K562 (cell line): ENCODE measurements at regions not wholly inside any gene's neighbourhood (a gene's known extent, or its start where the extent isn't known, plus 50 kb on each side); places are given as distances from the start of the nearest gene placed in this dataset.

ENCODE experiments used
- ATAC-seq: fragments of 200-7000 bp; cut with Tn5 transposase; 3 replicates; pipeline ENCODE4 v1.9.1; 2020; ENCODE audit warnings: moderate library complexity
- BruUV-seq: library from RNA; stranded (reverse); fragments of 400-500 nt; replicated peaks from 2 replicates; lab custom pipeline; 2021; lab: Mats Ljungman, UMichigan
- CTCF ChIA-PET: fragments of 300-600 bp; formaldehyde crosslinking; extraction: SDS; loops from one replicate; lab custom pipeline; 2021; ENCODE audit warnings: low intra/inter-chr PET ratio; lab: Yijun Ruan, JAX
- POLR2A ChIA-PET: fragments of 300-600, 350-650 bp; sonication (Branson Sonifier 250); formaldehyde crosslinking; extraction: SDS; loops from one replicate; lab custom pipeline; 2021; ENCODE audit warnings: antibody characterized with exemption, inconsistent platforms; lab: Yijun Ruan, JAX
- DNase-seq, 4 experiments: peaks; one replicate each; pipeline versions ENCODE4 v3.0.0 to v3.0.0-alpha.2; 2011 to 2018; ENCODE audit warnings: low spot score in 3 of 4, mixed read lengths in 3 of 4; ENCODE audit errors: extremely low read depth in 1 of 4
- FAIRE-seq: peaks from 2 replicates; lab custom pipeline; 2011; peaks lifted over from hg19 to GRCh38; lab: Jason Lieb, UNC
- H2AFZ ChIP-seq: 2 replicates; pipeline ENCODE4 v1.6.0; 2011; ENCODE audit warnings: low read depth, low read length, control low read depth, inconsistent platforms
- H3K27ac ChIP-seq: fragments of 200-600 bp; 3 replicates; pipeline ENCODE4 v1.8.0; 2011; ENCODE audit warnings: low read depth, mild to moderate bottlenecking, control low read depth, inconsistent platforms, low read length, moderate library complexity, mixed read lengths; ENCODE audit errors: extremely low read depth
- H3K27me3 ChIP-seq, 2 experiments: fragments of 300-600 bp in 1 of 2; 2 replicates in 1 of 2; 3 replicates in 1 of 2; pipeline versions ENCODE4 v1.6.0 to v1.8.0; 2011; ENCODE audit warnings: inconsistent platforms in 2 of 2, low read length in 2 of 2, mild to moderate bottlenecking in 1 of 2, mixed read lengths in 1 of 2, moderate library complexity in 1 of 2; ENCODE audit not compliant: control insufficient read depth in 2 of 2, insufficient read depth in 2 of 2
- H3K36me3 ChIP-seq: fragments of 300-600 bp; 3 replicates; pipeline ENCODE4 v1.8.0; 2011; ENCODE audit warnings: mild to moderate bottlenecking, low read length, inconsistent platforms; ENCODE audit not compliant: control insufficient read depth, insufficient read depth
- H3K4me1 ChIP-seq, 2 experiments: fragments of 200-600 bp in 1 of 2; replicated peaks in 1 of 2; 2 replicates in 1 of 2; 3 replicates in 1 of 2; pipeline versions ENCODE4 v1.5.1 to v1.8.0; 2011; ENCODE audit warnings: inconsistent platforms in 2 of 2, low read length in 2 of 2, mild to moderate bottlenecking in 1 of 2, mixed read lengths in 1 of 2, moderate library complexity in 1 of 2; ENCODE audit not compliant: control insufficient read depth in 2 of 2, insufficient read depth in 2 of 2
- H3K4me2 ChIP-seq: 2 replicates; pipeline ENCODE4 v1.6.1; 2011; ENCODE audit warnings: low read length, control low read depth, inconsistent platforms, mixed read lengths; ENCODE audit not compliant: insufficient read depth
- H3K4me3 ChIP-seq: fragments of 200-600 bp; sonication (generic), shearing (Covaris generic); 2 replicates; pipeline ENCODE4 v1.5.1; 2016; ENCODE audit warnings: control low read depth, inconsistent platforms
- H3K79me2 ChIP-seq: fragments of 200-600 bp; 3 replicates; pipeline ENCODE4 v1.8.0; 2011; ENCODE audit warnings: low read length, inconsistent platforms; ENCODE audit not compliant: control insufficient read depth, insufficient read depth
- H3K9ac ChIP-seq, 2 experiments: 2 replicates each; pipeline versions ENCODE4 v1.6.0 to v1.6.1; 2011; ENCODE audit warnings: low read depth in 2 of 2, low read length in 2 of 2, control low read depth in 1 of 2, inconsistent platforms in 1 of 2, mild to moderate bottlenecking in 1 of 2, mixed read lengths in 1 of 2; ENCODE audit not compliant: insufficient read depth in 1 of 2
- H3K9me1 ChIP-seq: one replicate; pipeline ENCODE4 v1.6.0; 2011; ENCODE audit warnings: inconsistent platforms, mild to moderate bottlenecking, low read length, moderate library complexity; ENCODE audit not compliant: control insufficient read depth, insufficient read depth
- H3K9me3 ChIP-seq: replicated peaks from 2 replicates; pipeline ENCODE4 v1.5.1; 2011; ENCODE audit warnings: low read depth, low read length, inconsistent platforms; ENCODE audit not compliant: control insufficient read depth, insufficient read depth
- H4K20me1 ChIP-seq: replicated peaks from 2 replicates; pipeline ENCODE4 v1.6.1; 2011; ENCODE audit warnings: low read length, inconsistent platforms, mixed read lengths; ENCODE audit not compliant: control insufficient read depth, insufficient read depth
- CBFA2T3 ChIP-seq: fragments of 450-650 bp; IDR thresholded peaks from 2 replicates; pipeline ENCODE4 v1.6.1; 2017
- CBX3 ChIP-seq, 2 experiments: IDR thresholded peaks; 1 replicate in 1 of 2; 2 replicates in 1 of 2; pipeline ENCODE4 v1.6.1; 2012; ENCODE audit warnings: inconsistent platforms in 2 of 2, low read length in 2 of 2, borderline replicate concordance in 1 of 2, control low read depth in 1 of 2
- CEBPB ChIP-seq: fragments of 450-650 bp; IDR thresholded peaks from 2 replicates; pipeline ENCODE4 v1.6.1; 2016; ENCODE audit warnings: missing genetic modification characterization, missing compliant biosample characterization
- E2F1 ChIP-seq: sonication (generic); formaldehyde crosslinking; IDR thresholded peaks from 2 replicates; pipeline ENCODE4 v1.8.1; 2023; ENCODE audit warnings: mild to moderate bottlenecking, missing genetic modification reagents, moderate library complexity
- ERF ChIP-seq: fragments of 450-650 bp; formaldehyde crosslinking; IDR thresholded peaks from 2 replicates; pipeline ENCODE4 v1.4.0; 2020; ENCODE audit warnings: mild to moderate bottlenecking, mixed read lengths
- ETV1 ChIP-seq: fragments of 450-650 bp; conservative IDR thresholded peaks from 2 replicates; pipeline ENCODE4 v1.6.1; 2016; ENCODE audit warnings: missing genetic modification characterization, control low read depth, low read depth, missing compliant biosample characterization
- HCFC1 ChIP-seq: IDR thresholded peaks from 2 replicates; pipeline ENCODE4 v1.6.1; 2012; ENCODE audit warnings: low read depth, low read length, improper control_type of control experiment
- HDAC1 ChIP-seq, 2 experiments: fragments of 450-650 bp; IDR thresholded peaks; 2 replicates each; pipeline ENCODE4 v1.6.1; 2016 to 2017; ENCODE audit warnings: inconsistent platforms in 1 of 2, mild to moderate bottlenecking in 1 of 2, moderate library complexity in 1 of 2
- HMG20B ChIP-seq: fragments of 250-450 bp; sonication (Bioruptor Pico); IDR thresholded peaks from 2 replicates; pipeline ENCODE4 v1.5.0; 2021; ENCODE audit warnings: mild to moderate bottlenecking
- KLF6 ChIP-seq: fragments of 250-450 bp; sonication (Bioruptor Pico); IDR thresholded peaks from 2 replicates; pipeline ENCODE4 v1.4.0; 2020; ENCODE audit warnings: mild to moderate bottlenecking, moderate library complexity, borderline replicate concordance
- NCOR1 ChIP-seq: fragments of 450-650 bp; IDR thresholded peaks from 2 replicates; pipeline ENCODE4 v1.6.1; 2016; ENCODE audit warnings: mild to moderate bottlenecking, moderate library complexity
- RBM14 ChIP-seq: fragments of 200-400 bp; formaldehyde crosslinking; IDR thresholded peaks from 2 replicates; pipeline ENCODE4 v1.6.1; 2018; ENCODE audit warnings: low read depth, mild to moderate bottlenecking, low read length, moderate library complexity, borderline replicate concordance; ENCODE audit not compliant: insufficient read depth
- SIRT6 ChIP-seq: IDR thresholded peaks from one replicate; pipeline ENCODE4 v1.6.1; 2012; ENCODE audit warnings: low read depth, mild to moderate bottlenecking, control low read depth, inconsistent platforms, low read length, moderate library complexity
- SP1 ChIP-seq: sonication (generic); formaldehyde crosslinking; IDR thresholded peaks from 2 replicates; pipeline ENCODE4 v1.8.1; 2022; ENCODE audit warnings: mild to moderate bottlenecking, missing genetic modification reagents
- STAG1 ChIP-seq: sonication (generic); formaldehyde crosslinking; IDR thresholded peaks from 2 replicates; pipeline ENCODE4 v1.5.0; 2020; ENCODE audit warnings: missing genetic modification reagents, borderline replicate concordance
- THAP7 ChIP-seq: fragments of 250-450 bp; sonication (Bioruptor Pico); IDR thresholded peaks from 2 replicates; pipeline ENCODE4 v1.5.0; 2021
- ZBTB17 ChIP-seq: fragments of 450-650 bp; formaldehyde crosslinking; IDR thresholded peaks from 2 replicates; pipeline ENCODE4 v1.4.0; 2020; ENCODE audit warnings: mild to moderate bottlenecking
- ZNF175 ChIP-seq: fragments of 200-800 bp; sonication (Bioruptor generic); IDR thresholded peaks from 2 replicates; pipeline ENCODE4 v1.6.1; 2016; ENCODE audit warnings: low read depth, mild to moderate bottlenecking, missing genetic modification characterization, missing compliant biosample characterization
- ZNF644 ChIP-seq: fragments of 200-800 bp; sonication (Bioruptor generic); IDR thresholded peaks from 2 replicates; pipeline ENCODE4 v1.6.1; 2016; ENCODE audit warnings: low read depth, missing genetic modification characterization, missing compliant biosample characterization
- ZNF695 ChIP-seq: fragments of 450-650 bp; formaldehyde crosslinking; IDR thresholded peaks from 2 replicates; pipeline ENCODE4 v1.4.0; 2020; ENCODE audit warnings: mild to moderate bottlenecking, moderate library complexity
- WGBS: fragments of 100-300 bp; shearing (Covaris generic); methylation state at CpG from one replicate; pipeline ENCODE4 v1.1.6; 2016; ENCODE audit warnings: low coverage, mixed read lengths; ENCODE audit not compliant: insufficient coverage; ENCODE audit errors: missing lambda C conversion rate; 5-methylcytosine and 5-hydroxymethylcytosine counted together
- in situ Hi-C: fragments of 300-500 bp; cut with MboI; formaldehyde crosslinking; loops from 4 replicates; pipeline ENCODE4 v1.15.0; 2018; ENCODE audit warnings: inconsistent platforms, mixed read lengths
- intact Hi-C: fragments of 100-400 bp; cut with micrococcal nuclease; formaldehyde crosslinking; loops from 2 replicates; pipeline ENCODE4 v1.14.2; 2022

- H3K9me1 ChIP-seq, result no peaks in the 10 kb centered on the region
- H3K9me3 ChIP-seq, result no peaks in the 10 kb centered on the region
- BruUV-seq, result no TSS peak
- ChIA-PET POLR2A (no interaction called here), CTCF (no interaction called here)
- peak; percentile 59; the same call in 2 of the 3 replicates for ATAC-seq
- in situ Hi-C loops (no loop called here), intact Hi-C loops (no loop called here)
- no peaks in the 10 kb centered on the region for H3K27me3 ChIP-seq
- DNase-seq, result peak in 2 of 4 experiments; percentile 10 to 26
- 0% methylated on average over 3 of the region's 3 CpGs for WGBS
- H3K36me3 ChIP-seq, result no peaks in the 10 kb centered on the region
- H2AFZ ChIP-seq, result no peak overlapping the region
- H3K9ac ChIP-seq, result no peak overlapping the region
- no peaks in the 10 kb centered on the region for H3K79me2 ChIP-seq
- H3K4me2 ChIP-seq, result no peak overlapping the region
- no peaks in the 10 kb centered on the region for H4K20me1 ChIP-seq
- FAIRE-seq, result no peak
- no peak overlapping the region for H3K4me3 ChIP-seq
- no peaks in the 10 kb centered on the region for H3K4me1 ChIP-seq
- no peak overlapping the region for H3K27ac ChIP-seq
- TF ChIP-seq THAP7 (CRISPR knock-in tag) (no peak), HMG20B (no peak), CBFA2T3 (peak; percentile 80), ZNF175 (CRISPR knock-in tag) (no peak), NCOR1 (peak; percentile 46; the same call in 1 of the 2 replicates), ZNF695 (no peak), CEBPB (tag) (no peak), SP1 (CRISPR knock-in tag) (no peak), ZBTB17 (no peak), ZNF644 (tag) (no peak), RBM14 (no peak), CBX3 (IDR thresholded peaks at IDR 0.05; ENCODE audit: borderline replicate concordance in 1 of 2, low read length in 2 of 2) (no peak), ERF (CRISPR knock-in tag) (no peak), ETV1 (tag) (no peak), STAG1 (CRISPR knock-in tag) (no peak), HDAC1 (IDR thresholded peaks at IDR 0.05) (no peak), E2F1 (CRISPR knock-in tag) (no peak), SIRT6 (no peak), HCFC1 (no peak), KLF6 (no peak)
Observed at GRCh38 chr9:78539188-78539587, 242.3 kb downstream of the PSAT1 start.
